ENCODE measurements at regions not wholly inside any gene's neighbourhood (a gene's known extent, or its start where the extent isn't known, plus 50 kb on each side); places are given as distances from the start of the nearest gene placed in this dataset.

DNA sequence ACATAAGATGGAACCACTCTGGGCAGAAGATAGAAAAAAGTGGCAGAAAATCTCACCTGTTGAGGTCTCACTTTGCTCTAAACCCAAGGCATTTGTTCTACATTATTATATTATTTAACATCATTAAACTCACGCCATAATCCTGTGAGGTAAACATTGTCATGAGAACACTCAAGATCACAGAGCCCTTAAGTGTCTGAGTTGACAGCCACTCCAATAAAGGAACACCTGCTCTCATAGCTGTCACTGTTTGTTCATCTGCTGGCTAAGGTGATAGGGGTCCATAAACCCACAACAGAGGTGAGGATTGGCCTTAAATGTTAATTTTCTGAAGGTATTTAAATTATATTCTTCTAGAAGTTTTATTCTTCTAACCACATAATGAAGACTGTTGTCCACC is 439.7 kb downstream of the RIT2 start:
- TF ChIP-seq, protein P1, sequence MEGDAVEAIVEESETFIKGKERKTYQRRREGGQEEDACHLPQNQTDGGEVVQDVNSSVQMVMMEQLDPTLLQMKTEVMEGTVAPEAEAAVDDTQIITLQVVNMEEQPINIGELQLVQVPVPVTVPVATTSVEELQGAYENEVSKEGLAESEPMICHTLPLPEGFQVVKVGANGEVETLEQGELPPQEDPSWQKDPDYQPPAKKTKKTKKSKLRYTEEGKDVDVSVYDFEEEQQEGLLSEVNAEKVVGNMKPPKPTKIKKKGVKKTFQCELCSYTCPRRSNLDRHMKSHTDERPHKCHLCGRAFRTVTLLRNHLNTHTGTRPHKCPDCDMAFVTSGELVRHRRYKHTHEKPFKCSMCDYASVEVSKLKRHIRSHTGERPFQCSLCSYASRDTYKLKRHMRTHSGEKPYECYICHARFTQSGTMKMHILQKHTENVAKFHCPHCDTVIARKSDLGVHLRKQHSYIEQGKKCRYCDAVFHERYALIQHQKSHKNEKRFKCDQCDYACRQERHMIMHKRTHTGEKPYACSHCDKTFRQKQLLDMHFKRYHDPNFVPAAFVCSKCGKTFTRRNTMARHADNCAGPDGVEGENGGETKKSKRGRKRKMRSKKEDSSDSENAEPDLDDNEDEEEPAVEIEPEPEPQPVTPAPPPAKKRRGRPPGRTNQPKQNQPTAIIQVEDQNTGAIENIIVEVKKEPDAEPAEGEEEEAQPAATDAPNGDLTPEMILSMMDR (IDR thresholded peaks at IDR 0.05) = no peak
- no peak for TF ChIP-seq POLR2A (IDR thresholded peaks at IDR 0.05)
